Smooth muscle cell (in vitro differentiated cells): ENCODE measurements at regions not wholly inside any gene's neighbourhood (a gene's known extent, or its start where the extent isn't known, plus 50 kb on each side); places are given as distances from the start of the nearest gene placed in this dataset.
A peak's percentile ranks its signal among the peaks of the same experiment; 100 is the strongest.

Source experiments
- DNase-seq: peaks from one replicate; lab custom pipeline; 2025; ENCODE audit not compliant: unreplicated experiment; lab: John Stamatoyannopoulos, UW
- H2AFZ ChIP-seq: fragments of 200-600 bp; sonication (generic); 2 replicates; pipeline ENCODE4 v1.6.0; 2016; ENCODE audit warnings: antibody characterized with exemption, low read depth, mild to moderate bottlenecking
- H3F3A ChIP-seq: fragments of 200-600 bp; sonication (generic); 2 replicates; pipeline ENCODE4 v1.6.0; 2017; ENCODE audit warnings: antibody characterized with exemption, low read depth
- H3K27ac ChIP-seq: fragments of 200-600 bp; sonication (generic); 2 replicates; pipeline ENCODE4 v1.5.1; 2016; ENCODE audit warnings: low read depth, mild to moderate bottlenecking
- H3K27me3 ChIP-seq: fragments of 200-600 bp; sonication (generic); 2 replicates; pipeline ENCODE4 v1.6.1; 2016; ENCODE audit warnings: low read depth, mild to moderate bottlenecking
- H3K36me3 ChIP-seq: fragments of 200-600 bp; sonication (generic); 2 replicates; pipeline ENCODE4 v1.5.1; 2016; ENCODE audit warnings: low read depth
- H3K4me1 ChIP-seq: fragments of 200-600 bp; sonication (generic); 2 replicates; pipeline ENCODE4 v1.5.1; 2016; ENCODE audit warnings: low read depth
- H3K4me2 ChIP-seq: fragments of 200-600 bp; sonication (generic); 2 replicates; pipeline ENCODE4 v1.6.0; 2016; ENCODE audit warnings: mild to moderate bottlenecking
- H3K4me3 ChIP-seq: fragments of 200-600 bp; sonication (generic); 2 replicates; pipeline ENCODE4 v1.5.1; 2016; ENCODE audit warnings: mild to moderate bottlenecking
- H3K79me2 ChIP-seq: fragments of 200-600 bp; sonication (generic); 2 replicates; pipeline ENCODE4 v1.6.0; 2016; ENCODE audit warnings: low read depth, mild to moderate bottlenecking
- H3K9ac ChIP-seq: fragments of 200-600 bp; sonication (generic); 2 replicates; pipeline ENCODE4 v1.6.0; 2016; ENCODE audit warnings: low read depth
- H3K9me3 ChIP-seq: fragments of 200-600 bp; sonication (generic); replicated peaks from 2 replicates; pipeline ENCODE4 v1.5.1; 2016; ENCODE audit warnings: low read depth
- H4K20me1 ChIP-seq: fragments of 200-600 bp; sonication (generic); 2 replicates; pipeline ENCODE4 v1.6.0; 2016; ENCODE audit warnings: low read depth
- WGBS: methylation state at CpG from one replicate; pipeline ENCODE4 v1.1.7; 2016; ENCODE audit warnings: low lambda C conversion rate; 5-methylcytosine and 5-hydroxymethylcytosine counted together
- TF ChIP-seq, protein P1 (sequence below): fragments of 200-600 bp; sonication (generic); IDR thresholded peaks from 2 replicates; pipeline ENCODE4 v1.5.1; 2017; ENCODE audit warnings: borderline replicate concordance, mild to moderate bottlenecking, antibody characterized with exemption; ENCODE audit not compliant: insufficient read depth, poor library complexity, severe bottlenecking

DNA sequence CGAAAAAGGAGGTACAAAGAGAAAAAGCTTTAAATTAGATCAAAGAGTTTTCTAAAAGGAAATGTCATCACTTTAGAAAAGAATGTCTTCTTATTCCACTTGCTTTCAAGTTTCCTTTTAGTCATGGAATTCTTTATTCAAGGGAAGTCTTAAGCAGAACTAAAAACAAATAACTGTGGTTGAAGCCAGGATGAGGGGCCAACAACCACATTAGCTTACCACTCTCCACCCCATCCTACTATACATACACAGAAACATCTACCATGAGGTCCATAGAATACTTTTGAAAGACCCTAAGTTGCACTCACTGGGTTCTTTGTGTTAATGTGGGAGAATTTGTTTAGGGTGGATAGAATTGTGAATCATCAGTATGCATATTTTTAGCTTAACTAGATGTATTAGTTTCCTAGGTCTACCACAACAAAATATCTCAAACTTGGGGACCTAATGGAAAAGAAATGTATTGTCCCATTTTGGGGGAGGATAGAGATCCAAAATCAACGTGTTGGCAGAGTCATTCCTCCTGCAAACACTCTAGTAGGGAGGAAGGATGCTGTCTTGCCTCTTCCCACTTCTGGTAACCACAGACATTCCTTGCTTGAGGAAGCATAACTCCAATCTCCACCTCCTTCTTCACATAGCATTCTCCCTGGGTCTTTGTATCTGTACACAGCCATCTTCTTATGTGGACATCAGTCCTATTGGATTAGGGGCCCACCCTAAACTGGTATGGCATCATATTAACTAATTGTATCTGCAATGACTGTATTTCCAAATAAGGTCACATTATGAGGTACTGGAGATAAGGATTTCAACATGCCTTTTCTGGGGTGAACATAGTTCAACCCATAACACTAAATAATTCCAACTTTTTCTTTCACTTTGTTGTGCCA, 239.4 kb downstream of the LURAP1L start:
- Histone ChIP-seq H3K27me3 (no peaks in the 10 kb centered on the region), H3K4me3 (no peak overlapping the region), H4K20me1 (no peaks in the 10 kb centered on the region), H3K27ac (peak overlapping the region; percentile 78), H3K9me3 (no peaks in the 10 kb centered on the region), H3K9ac (no peak overlapping the region), H3K36me3 (no peaks in the 10 kb centered on the region), H2AFZ (peak overlapping the region; percentile 45), H3K79me2 (no peaks in the 10 kb centered on the region), H3K4me1 (no peaks in the 10 kb centered on the region), H3F3A (peaks cover 7% of the 10 kb centered on the region), H3K4me2 (peak overlapping the region; percentile 45)
- no peak for DNase-seq
- TF ChIP-seq, protein P1, sequence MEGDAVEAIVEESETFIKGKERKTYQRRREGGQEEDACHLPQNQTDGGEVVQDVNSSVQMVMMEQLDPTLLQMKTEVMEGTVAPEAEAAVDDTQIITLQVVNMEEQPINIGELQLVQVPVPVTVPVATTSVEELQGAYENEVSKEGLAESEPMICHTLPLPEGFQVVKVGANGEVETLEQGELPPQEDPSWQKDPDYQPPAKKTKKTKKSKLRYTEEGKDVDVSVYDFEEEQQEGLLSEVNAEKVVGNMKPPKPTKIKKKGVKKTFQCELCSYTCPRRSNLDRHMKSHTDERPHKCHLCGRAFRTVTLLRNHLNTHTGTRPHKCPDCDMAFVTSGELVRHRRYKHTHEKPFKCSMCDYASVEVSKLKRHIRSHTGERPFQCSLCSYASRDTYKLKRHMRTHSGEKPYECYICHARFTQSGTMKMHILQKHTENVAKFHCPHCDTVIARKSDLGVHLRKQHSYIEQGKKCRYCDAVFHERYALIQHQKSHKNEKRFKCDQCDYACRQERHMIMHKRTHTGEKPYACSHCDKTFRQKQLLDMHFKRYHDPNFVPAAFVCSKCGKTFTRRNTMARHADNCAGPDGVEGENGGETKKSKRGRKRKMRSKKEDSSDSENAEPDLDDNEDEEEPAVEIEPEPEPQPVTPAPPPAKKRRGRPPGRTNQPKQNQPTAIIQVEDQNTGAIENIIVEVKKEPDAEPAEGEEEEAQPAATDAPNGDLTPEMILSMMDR = no peak
- 21% methylated on average over 2 of the region's 2 CpGs for WGBS

DNA sequence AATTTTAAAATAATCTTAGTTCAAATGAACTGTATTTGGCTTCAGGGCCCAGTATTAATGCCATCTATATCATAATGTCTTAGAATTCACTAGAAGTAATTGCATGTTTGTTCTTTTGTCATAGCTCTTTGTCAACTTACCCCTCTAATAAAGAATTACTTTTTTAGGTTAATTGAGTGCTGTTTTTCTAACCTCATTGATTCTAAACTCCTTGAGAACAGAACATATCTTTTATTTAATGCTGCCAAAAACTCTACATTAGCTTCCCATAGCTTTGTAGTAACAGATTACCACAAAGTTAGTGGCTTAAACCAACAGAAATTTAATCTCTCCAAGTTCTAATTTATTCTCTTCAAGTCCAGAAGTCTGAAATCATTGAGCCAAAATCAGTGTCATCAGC, 242.4 kb downstream of the LURAP1L start:
- H3K4me3 ChIP-seq = no peak overlapping the region
- H4K20me1 ChIP-seq = no peaks in the 10 kb centered on the region
- H3K27ac ChIP-seq = no peak overlapping the region
- no peaks in the 10 kb centered on the region for H3K27me3 ChIP-seq
- TF ChIP-seq, protein P1 = no peak
- peaks cover 7% of the 10 kb centered on the region for H3F3A ChIP-seq
- no peak overlapping the region for H3K4me2 ChIP-seq
- H2AFZ ChIP-seq = no peak overlapping the region
- H3K9me3 ChIP-seq = no peaks in the 10 kb centered on the region
- DNase-seq = no peak
- H3K4me1 ChIP-seq = no peaks in the 10 kb centered on the region
- no peaks in the 10 kb centered on the region for H3K79me2 ChIP-seq
- no peaks in the 10 kb centered on the region for H3K36me3 ChIP-seq
- no peak overlapping the region for H3K9ac ChIP-seq

DNA sequence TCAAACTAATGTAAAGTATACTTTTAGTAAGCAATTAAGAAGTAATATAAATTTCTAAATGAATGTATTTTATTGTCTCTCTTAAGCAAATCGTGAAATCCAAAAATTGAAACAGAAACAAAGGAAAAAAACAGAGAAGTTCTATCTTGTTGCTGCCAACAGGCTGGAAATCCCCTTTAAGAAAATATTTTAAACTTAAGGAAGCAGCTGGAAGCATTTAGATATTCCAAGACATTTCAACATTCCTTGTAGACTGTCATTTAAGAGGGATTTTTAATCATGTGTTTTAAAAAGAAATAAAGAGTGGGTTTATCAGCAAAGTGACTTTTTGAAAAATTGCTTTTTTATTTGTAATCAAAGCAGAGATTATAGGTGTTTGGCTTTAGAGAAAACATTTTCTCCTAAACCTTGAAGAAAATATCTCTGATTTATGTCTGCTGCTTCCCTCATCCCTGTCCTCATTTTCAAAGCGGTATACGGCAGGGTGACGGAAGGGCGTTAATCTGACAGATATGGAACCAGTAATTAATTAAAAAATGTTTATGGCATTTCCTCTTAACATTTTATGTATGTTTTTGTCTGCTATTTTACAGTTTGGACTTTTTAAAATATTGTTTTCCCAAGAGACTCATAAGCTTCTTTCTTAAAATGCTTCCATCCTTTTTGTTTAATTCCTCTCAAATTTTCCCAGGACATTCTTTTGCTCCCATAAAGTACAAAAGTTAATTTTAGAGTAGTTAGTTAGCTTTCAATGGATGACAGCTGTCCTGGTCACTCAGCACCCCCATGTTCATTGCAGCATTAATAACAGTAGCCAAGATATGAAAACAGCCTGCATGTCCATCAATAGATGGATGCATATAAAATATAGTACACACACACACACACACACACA, 245.6 kb downstream of the LURAP1L start:
- 50% methylated on average over 5 of the region's 5 CpGs for WGBS
- TF ChIP-seq, protein P1 = no peak
- Histone ChIP-seq H3F3A (no peaks in the 10 kb centered on the region), H3K4me1 (no peaks in the 10 kb centered on the region), H3K79me2 (no peaks in the 10 kb centered on the region), H3K27me3 (no peaks in the 10 kb centered on the region), H3K27ac (peak overlapping the region; percentile 71), H3K36me3 (no peaks in the 10 kb centered on the region), H3K9me3 (no peaks in the 10 kb centered on the region), H3K4me3 (peak overlapping the region; percentile 17), H3K4me2 (peak overlapping the region; percentile 63), H3K9ac (peak overlapping the region; percentile 47), H4K20me1 (no peaks in the 10 kb centered on the region), H2AFZ (peak overlapping the region; percentile 84)
- DNase-seq = no peak
